ENCODE measurements at regions not wholly inside any gene's neighbourhood (a gene's known extent, or its start where the extent isn't known, plus 50 kb on each side); places are given as distances from the start of the nearest gene placed in this dataset.

GRCh38 chr22:47686594-47687345 lies 924.3 kb downstream of the TBC1D22A start:
- no peak for DNase-seq (ENCODE audit: low read depth)

GRCh38 chr22:47681411-47682165 lies 919.1 kb downstream of the TBC1D22A start:
- no peak for DNase-seq (ENCODE audit: low read depth)
- no peak for TF ChIP-seq CTCF (IDR thresholded peaks at IDR 0.05; ENCODE audit: control insufficient read depth, extremely low read depth, insufficient read depth)

More at GRCh38 chr22:47686594-47687345, 924.3 kb downstream of the TBC1D22A start:
- TF ChIP-seq CTCF (IDR thresholded peaks at IDR 0.05; ENCODE audit: control insufficient read depth, extremely low read depth, insufficient read depth) = no peak
- no peak overlapping the region for H3K4me3 ChIP-seq (ENCODE audit: low read depth, low read length)

GRCh38 chr22:47678636-47679287 lies 916.3 kb downstream of the TBC1D22A start:
- no peak for DNase-seq (ENCODE audit: low read depth)
- TF ChIP-seq CTCF (IDR thresholded peaks at IDR 0.05; ENCODE audit: control insufficient read depth, extremely low read depth, insufficient read depth) = no peak
- no peak overlapping the region for H3K4me3 ChIP-seq (ENCODE audit: low read depth, low read length)

More at GRCh38 chr22:47681411-47682165, 919.1 kb downstream of the TBC1D22A start:
- no peak overlapping the region for H3K4me3 ChIP-seq (ENCODE audit: low read depth, low read length)

GRCh38 chr22:47678048-47678447 lies 915.6 kb downstream of the TBC1D22A start:
- TF ChIP-seq CTCF (IDR thresholded peaks at IDR 0.05; ENCODE audit: control insufficient read depth, extremely low read depth, insufficient read depth) = no peak
- no peak for DNase-seq (ENCODE audit: low read depth)
- H3K4me3 ChIP-seq (ENCODE audit: low read depth, low read length) = no peak overlapping the region

GRCh38 chr22:47676685-47677084 lies 914.2 kb downstream of the TBC1D22A start:
- no peak overlapping the region for H3K4me3 ChIP-seq (ENCODE audit: low read depth, low read length)
- no peak for DNase-seq (ENCODE audit: low read depth)
- TF ChIP-seq CTCF (IDR thresholded peaks at IDR 0.05; ENCODE audit: control insufficient read depth, extremely low read depth, insufficient read depth) = no peak

- TF ChIP-seq CTCF (IDR thresholded peaks at IDR 0.05; ENCODE audit: control insufficient read depth, extremely low read depth, insufficient read depth) = no peak
These were observed 912.1 kb downstream of the TBC1D22A start for GRCh38 chr22:47674600-47674999.

More at GRCh38 chr22:47674600-47674999, 912.1 kb downstream of the TBC1D22A start:
- no peak for DNase-seq (ENCODE audit: low read depth)
- no peak overlapping the region for H3K4me3 ChIP-seq (ENCODE audit: low read depth, low read length)
